PC-9 (cell line): ENCODE measurements at regions not wholly inside any gene's neighbourhood (a gene's known extent, or its start where the extent isn't known, plus 50 kb on each side); places are given as distances from the start of the nearest gene placed in this dataset.

Source experiments
- EZH2 ChIP-seq: fragments of 200-600 bp; sonication (generic); IDR thresholded peaks from 2 replicates; pipeline ENCODE4 v1.8.0; 2017; ENCODE audit warnings: antibody characterized with exemption, low read depth
- TF ChIP-seq, protein P1 (sequence below): fragments of 200-600 bp; sonication (generic); conservative IDR thresholded peaks from 2 replicates; pipeline ENCODE4 v1.6.1; 2017; ENCODE audit warnings: mixed run types, antibody characterized with exemption, mild to moderate bottlenecking, moderate library complexity

GRCh38 chr3:30341851-30342250 lies 264.6 kb upstream of the TGFBR2 start:
- TF ChIP-seq, protein P1, sequence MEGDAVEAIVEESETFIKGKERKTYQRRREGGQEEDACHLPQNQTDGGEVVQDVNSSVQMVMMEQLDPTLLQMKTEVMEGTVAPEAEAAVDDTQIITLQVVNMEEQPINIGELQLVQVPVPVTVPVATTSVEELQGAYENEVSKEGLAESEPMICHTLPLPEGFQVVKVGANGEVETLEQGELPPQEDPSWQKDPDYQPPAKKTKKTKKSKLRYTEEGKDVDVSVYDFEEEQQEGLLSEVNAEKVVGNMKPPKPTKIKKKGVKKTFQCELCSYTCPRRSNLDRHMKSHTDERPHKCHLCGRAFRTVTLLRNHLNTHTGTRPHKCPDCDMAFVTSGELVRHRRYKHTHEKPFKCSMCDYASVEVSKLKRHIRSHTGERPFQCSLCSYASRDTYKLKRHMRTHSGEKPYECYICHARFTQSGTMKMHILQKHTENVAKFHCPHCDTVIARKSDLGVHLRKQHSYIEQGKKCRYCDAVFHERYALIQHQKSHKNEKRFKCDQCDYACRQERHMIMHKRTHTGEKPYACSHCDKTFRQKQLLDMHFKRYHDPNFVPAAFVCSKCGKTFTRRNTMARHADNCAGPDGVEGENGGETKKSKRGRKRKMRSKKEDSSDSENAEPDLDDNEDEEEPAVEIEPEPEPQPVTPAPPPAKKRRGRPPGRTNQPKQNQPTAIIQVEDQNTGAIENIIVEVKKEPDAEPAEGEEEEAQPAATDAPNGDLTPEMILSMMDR: no peak
- TF ChIP-seq EZH2: no peak
